Panc1 (cell line): ENCODE measurements at regions not wholly inside any gene's neighbourhood (a gene's known extent, or its start where the extent isn't known, plus 50 kb on each side); places are given as distances from the start of the nearest gene placed in this dataset.

Experiments used
- ATAC-seq: fragments of 200-7000 bp; cut with Tn5 transposase; 2 replicates; pipeline ENCODE4 v1.9.1; 2020; ENCODE audit warnings: mild to moderate bottlenecking, moderate library complexity
- BruUV-seq: library from RNA; stranded (reverse); fragments of 400-500 nt; replicated peaks from 2 replicates; lab custom pipeline; 2021; lab: Mats Ljungman, UMichigan
- CTCF ChIA-PET: fragments of 300-600 bp; sonication (Branson Sonifier 250); formaldehyde crosslinking; loops from one replicate; lab custom pipeline; 2022; ENCODE audit warnings: antibody characterized with exemption; lab: Charles Lee
- POLR2A ChIA-PET: fragments of 300-600 bp; sonication (Branson Sonifier 250); formaldehyde crosslinking; loops from one replicate; lab custom pipeline; 2022; ENCODE audit warnings: antibody characterized with exemption; lab: Charles Lee
- DNase-seq: peaks from one replicate; pipeline ENCODE4 v3.0.0-alpha.2; 2010; ENCODE audit warnings: low read depth, low spot score
- H3K27ac ChIP-seq: 2 replicates; pipeline ENCODE4 v1.5.1; 2011; ENCODE audit warnings: mild to moderate bottlenecking, low read length, inconsistent platforms
- H3K27me3 ChIP-seq: fragments of 200-500 bp; sonication (Bioruptor generic); 2 replicates; pipeline ENCODE4 v1.6.0; 2014; ENCODE audit warnings: low read length, inconsistent platforms; ENCODE audit not compliant: control insufficient read depth, insufficient read depth
- H3K36me3 ChIP-seq: fragments of 200-500 bp; sonication (Bioruptor generic); 2 replicates; pipeline ENCODE4 v1.5.1; 2014; ENCODE audit warnings: inconsistent platforms, mild to moderate bottlenecking, low read length, moderate library complexity; ENCODE audit not compliant: control insufficient read depth, insufficient read depth
- H3K4me1 ChIP-seq: 2 replicates; pipeline ENCODE4 v1.5.1; 2011; ENCODE audit warnings: inconsistent platforms, mild to moderate bottlenecking, low read length, moderate library complexity; ENCODE audit not compliant: control insufficient read depth, insufficient read depth
- H3K4me3 ChIP-seq, 2 experiments: 2 replicates each; pipeline ENCODE4 v1.5.1; 2011 to 2012; ENCODE audit warnings: low read depth in 2 of 2, low read length in 2 of 2, mild to moderate bottlenecking in 2 of 2, inconsistent platforms in 1 of 2, moderate library complexity in 1 of 2
- H3K9me3 ChIP-seq: fragments of 200-500 bp; sonication (Bioruptor generic); 2 replicates; pipeline ENCODE4 v1.5.1; 2014; ENCODE audit warnings: low read depth, mild to moderate bottlenecking, inconsistent platforms, low read length, moderate library complexity; ENCODE audit not compliant: control insufficient read depth, insufficient read depth
- CTCF ChIP-seq: fragments of 450-650 bp; IDR thresholded peaks from 2 replicates; pipeline ENCODE4 v1.5.1; 2017; ENCODE audit warnings: mild to moderate bottlenecking
- POLR2AphosphoS5 ChIP-seq: IDR thresholded peaks from 2 replicates; pipeline ENCODE4 v1.6.1; 2012; ENCODE audit warnings: mild to moderate bottlenecking, low read depth, low read length, moderate library complexity
- REST ChIP-seq, 2 experiments: IDR thresholded peaks; 2 replicates each; pipeline ENCODE4 v1.6.1; 2011 to 2012; ENCODE audit warnings: low read depth in 2 of 2, control low read depth in 1 of 2, low read length in 1 of 2, mild to moderate bottlenecking in 1 of 2, moderate library complexity in 1 of 2; ENCODE audit not compliant: insufficient read depth in 1 of 2
- SIN3A ChIP-seq: IDR thresholded peaks from 2 replicates; pipeline ENCODE4 v1.6.1; 2012; ENCODE audit warnings: low read depth, mild to moderate bottlenecking, low read length, moderate library complexity, borderline replicate concordance; ENCODE audit not compliant: insufficient read depth
- TCF7L2 ChIP-seq: IDR thresholded peaks from 2 replicates; pipeline ENCODE4 v1.6.1; 2011; ENCODE audit warnings: mild to moderate bottlenecking, low read depth, low read length, inconsistent platforms
- in situ Hi-C: cut with HindIII; loops from 2 replicates; pipeline ENCODE4 v1.10.0; 2016; ENCODE audit warnings: low sequenced_read_pairs, low pct_unique_long_range_greater_than_20kb
- intact Hi-C: fragments of 100-400 bp; cut with micrococcal nuclease; formaldehyde crosslinking; loops from one replicate; pipeline ENCODE4 v1.10.0; 2022; ENCODE audit not compliant: unreplicated experiment

- peaks cover 5% of the 10 kb centered on the region; the same call in 1 of the 2 replicates for H3K27me3 ChIP-seq
- H3K4me3 ChIP-seq = no peak overlapping the region
- H3K27ac ChIP-seq = no peak overlapping the region
- DNase-seq (no peak), ATAC-seq (no peak)
- ChIA-PET POLR2A (no interaction called here), CTCF (interaction anchor here (0.9 kb wide), 1 partner anchor 151 kb away, joined by 3 read pairs; no protein-coding TSS in a partner anchor)
- no peak for TF ChIP-seq TCF7L2
- TF ChIP-seq CTCF = no peak
- TF ChIP-seq REST (IDR thresholded peaks at IDR 0.05; ENCODE audit: insufficient read depth in 1 of 2, low read depth in 2 of 2, low read length in 1 of 2) = 0 out of 4 replicates have a peak, but pooled peaks of 1 of the 2 experiments have one; percentile 55
- H3K36me3 ChIP-seq = no peaks in the 10 kb centered on the region
- no peaks in the 10 kb centered on the region for H3K9me3 ChIP-seq
- BruUV-seq = no TSS peak
- in situ Hi-C loops (no loop called here), intact Hi-C loops (no loop called here)
- H3K4me1 ChIP-seq = no peaks in the 10 kb centered on the region
These were observed 368.1 kb upstream of the EEF2KMT start for GRCh38 chr16:5465714-5466113.

- BruUV-seq = no TSS peak
- Histone ChIP-seq H3K4me1 (no peaks in the 10 kb centered on the region), H3K27me3 (peaks cover 11% of the 10 kb centered on the region; the same call in 1 of the 2 replicates), H3K9me3 (no peaks in the 10 kb centered on the region), H3K36me3 (no peaks in the 10 kb centered on the region), H3K4me3 (no peak overlapping the region), H3K27ac (no peak overlapping the region)
- no peak for ATAC-seq
- CTCF ChIA-PET = interaction anchor here (0.6 kb wide), 1 partner anchor 89 kb away, joined by 10 read pairs; no protein-coding TSS in a partner anchor
- TF ChIP-seq SIN3A (no peak), CTCF (no peak), REST (IDR thresholded peaks at IDR 0.05; ENCODE audit: insufficient read depth in 1 of 2, low read depth in 2 of 2, low read length in 1 of 2) (no peak), TCF7L2 (no peak), POLR2AphosphoS5 (no peak)
- POLR2A ChIA-PET = no interaction called here
- in situ Hi-C loops (no loop called here), intact Hi-C loops (no loop called here)
- no peak for DNase-seq
These were observed 366.2 kb upstream of the EEF2KMT start for GRCh38 chr16:5463820-5464219.
